ENCODE measurements at regions not wholly inside any gene's neighbourhood (a gene's known extent, or its start where the extent isn't known, plus 50 kb on each side); places are given as distances from the start of the nearest gene placed in this dataset.

DNA sequence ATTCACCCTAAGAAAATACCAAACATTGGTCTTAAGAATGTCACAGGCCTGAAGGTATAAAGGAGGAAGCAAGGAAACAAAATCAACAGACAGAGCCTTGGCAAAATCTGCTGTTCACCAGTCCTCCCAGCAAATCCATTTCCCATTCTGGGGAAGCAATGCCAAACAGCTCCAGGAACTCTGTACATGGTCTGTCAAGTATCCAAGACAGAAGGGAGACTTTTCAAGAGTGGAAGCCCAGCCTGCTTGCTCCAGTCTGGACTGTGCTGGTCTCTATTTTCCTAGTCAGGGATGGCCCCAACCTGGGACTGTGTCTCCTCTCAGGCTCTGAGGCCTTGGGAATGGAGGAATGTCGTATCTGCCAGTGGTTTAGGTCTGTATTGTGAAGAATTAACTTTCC lies 251.5 kb downstream of the DAD1 start:
- DNase-seq (ENCODE audit: low spot score), result no peak

GRCh38 chr14:22336031-22336430 lies 253.0 kb downstream of the DAD1 start:
- DNase-seq (ENCODE audit: low spot score), result no peak

DNA sequence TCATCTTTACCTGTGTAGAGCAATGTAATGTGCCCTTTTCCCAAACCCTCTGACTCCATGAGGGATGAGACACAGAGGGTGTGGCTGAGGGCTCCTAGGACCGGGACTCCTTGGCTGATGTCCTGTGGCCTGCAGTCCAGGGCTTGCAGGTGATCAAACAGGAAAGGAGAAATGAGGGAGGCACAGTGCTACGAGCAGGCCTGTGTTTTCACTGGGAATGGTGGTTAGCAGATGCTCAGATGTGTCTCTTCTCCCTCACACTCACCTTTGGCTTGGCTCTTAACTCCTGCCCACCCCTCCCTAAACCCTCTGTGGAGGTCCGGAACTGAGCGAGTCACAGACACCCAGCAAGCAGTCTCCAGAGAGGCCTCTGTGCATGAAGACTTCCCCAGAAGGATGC lies 254.4 kb downstream of the DAD1 start:
- no peak for DNase-seq (ENCODE audit: low spot score)

GRCh38 chr14:22334275-22334577 lies 254.8 kb downstream of the DAD1 start:
- DNase-seq (ENCODE audit: low spot score), result no peak

DNA sequence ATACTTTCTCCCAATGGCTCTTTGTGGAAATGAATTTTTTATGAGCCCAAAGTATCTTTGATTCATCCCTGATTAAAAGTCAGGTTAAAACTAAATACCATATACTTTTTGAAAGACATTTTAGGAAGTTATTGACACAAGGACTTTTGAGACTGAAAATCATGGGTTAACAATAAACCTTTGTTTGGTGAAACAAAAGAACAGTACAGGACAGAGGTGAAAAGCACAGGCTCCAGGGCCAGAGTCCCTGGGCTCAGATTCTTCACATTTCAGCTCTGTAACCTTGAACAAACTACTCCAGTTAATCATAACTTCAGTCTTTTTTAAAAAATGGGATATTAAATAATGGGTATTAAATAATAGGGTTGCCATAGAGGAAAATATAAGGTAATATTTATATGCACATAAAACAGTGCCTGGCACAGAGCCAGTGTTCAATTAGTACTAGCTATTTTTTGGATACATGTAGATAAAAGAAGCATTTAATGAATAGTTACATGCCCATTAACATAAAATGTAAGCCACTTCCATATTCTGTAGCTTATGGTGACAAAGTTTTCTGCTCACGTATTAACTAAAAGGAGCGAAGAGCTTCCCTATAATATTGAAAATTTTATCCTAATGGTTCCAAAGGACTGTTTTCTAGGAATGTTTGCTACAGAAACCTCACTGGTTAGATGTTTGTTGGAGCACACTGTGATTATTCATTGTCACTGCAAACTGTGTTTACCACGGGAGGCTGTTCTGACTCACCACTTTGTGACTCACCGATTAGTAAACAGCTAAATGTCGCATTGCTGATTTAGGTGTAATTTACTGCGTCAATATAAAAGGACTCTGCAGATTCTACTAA lies 255.4 kb downstream of the DAD1 start:
- DNase-seq (ENCODE audit: low spot score), result peak; percentile 72

DNA sequence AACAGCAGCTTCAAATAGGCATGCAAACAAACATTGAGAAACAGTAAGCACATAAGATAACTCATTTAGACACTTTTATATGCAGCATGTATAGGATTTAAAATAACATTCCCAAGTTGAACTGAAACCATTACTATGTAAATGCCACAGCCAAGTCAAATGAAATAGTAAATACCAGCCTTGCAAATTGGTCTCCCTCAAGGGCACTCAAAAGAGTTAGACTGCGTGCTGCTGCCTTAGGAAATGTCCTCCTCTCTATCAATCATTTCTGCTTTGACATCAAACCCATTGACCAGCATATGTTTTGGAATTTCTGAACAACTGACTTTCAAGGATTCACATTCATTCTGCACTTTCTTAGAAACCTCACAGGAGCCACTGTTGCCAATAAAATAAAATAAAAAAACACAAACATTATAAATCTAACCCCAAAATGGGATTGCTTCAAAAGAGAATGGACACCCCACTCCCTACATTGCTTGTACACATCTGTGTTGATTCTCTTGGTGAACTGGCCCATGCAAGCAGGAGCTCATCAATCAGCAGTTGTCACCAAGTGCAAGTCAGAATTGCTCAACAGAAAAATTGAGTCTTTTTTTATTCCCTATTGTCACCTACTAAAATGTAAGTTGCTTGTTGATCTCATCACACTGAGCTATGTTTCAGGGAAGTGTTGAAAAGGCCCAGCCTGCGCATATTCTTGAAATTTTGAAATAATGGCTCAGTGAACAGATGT lies 256.2 kb downstream of the DAD1 start:
- no peak for DNase-seq (ENCODE audit: low spot score)

DNA sequence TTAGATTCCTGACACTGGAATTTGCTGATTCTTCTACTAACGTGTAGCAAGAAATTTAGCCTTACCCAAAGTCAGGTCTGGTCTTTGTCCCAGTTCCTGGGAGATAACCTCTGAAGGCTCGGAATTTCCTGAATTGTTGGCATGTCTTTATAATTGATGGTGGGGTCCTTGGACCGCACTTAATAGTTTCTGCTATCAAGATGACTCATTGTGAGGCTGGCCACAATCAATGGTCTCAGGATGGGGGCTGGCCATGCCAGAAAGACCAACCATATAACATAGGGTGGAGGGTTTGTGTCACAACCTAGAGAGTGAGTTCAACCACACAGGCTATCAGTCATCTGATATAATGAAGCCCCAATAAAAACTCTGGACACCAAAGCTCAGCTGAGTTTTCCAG lies 259.7 kb downstream of the DAD1 start:
- no peak for DNase-seq (ENCODE audit: low spot score)

GRCh38 chr14:22325676-22326400 lies 263.2 kb downstream of the DAD1 start:
- DNase-seq (ENCODE audit: low spot score), result no peak

- no peak for DNase-seq (ENCODE audit: low spot score)
Measured at GRCh38 chr14:22320362-22320750, 268.7 kb downstream of the DAD1 start.

- DNase-seq (ENCODE audit: low spot score), result peak; percentile 29
Measured at GRCh38 chr14:22319526-22320361, 269.3 kb downstream of the DAD1 start.

- DNase-seq (ENCODE audit: low spot score), result no peak
Measured at GRCh38 chr14:22318951-22319350, 270.1 kb downstream of the DAD1 start.

DNA sequence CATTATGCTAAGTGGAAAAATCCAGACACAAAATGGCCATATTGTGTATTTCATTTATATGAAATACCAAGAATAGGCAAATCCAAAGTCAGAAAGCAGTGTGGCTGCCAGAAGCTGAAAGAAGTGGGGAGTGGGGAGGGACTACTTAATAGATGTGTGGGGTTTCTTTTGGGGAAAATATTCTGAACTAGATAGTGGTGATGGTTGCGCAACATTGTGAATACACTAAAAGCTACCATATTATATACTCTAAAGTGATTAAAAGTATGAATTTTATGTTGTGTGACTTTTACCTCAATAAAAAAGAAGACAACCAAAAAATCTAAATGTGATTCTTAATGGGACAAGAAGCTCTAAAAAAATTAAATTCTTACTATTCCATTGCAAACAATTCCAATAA lies 272.6 kb downstream of the DAD1 start:
- no peak for DNase-seq (ENCODE audit: low spot score)

GRCh38 chr14:22315336-22315735 lies 273.7 kb downstream of the DAD1 start:
- no peak for DNase-seq (ENCODE audit: low spot score)

- peak; percentile 62 for DNase-seq (ENCODE audit: low spot score)
Measured at GRCh38 chr14:22314183-22314820, 274.7 kb downstream of the DAD1 start.

DNA sequence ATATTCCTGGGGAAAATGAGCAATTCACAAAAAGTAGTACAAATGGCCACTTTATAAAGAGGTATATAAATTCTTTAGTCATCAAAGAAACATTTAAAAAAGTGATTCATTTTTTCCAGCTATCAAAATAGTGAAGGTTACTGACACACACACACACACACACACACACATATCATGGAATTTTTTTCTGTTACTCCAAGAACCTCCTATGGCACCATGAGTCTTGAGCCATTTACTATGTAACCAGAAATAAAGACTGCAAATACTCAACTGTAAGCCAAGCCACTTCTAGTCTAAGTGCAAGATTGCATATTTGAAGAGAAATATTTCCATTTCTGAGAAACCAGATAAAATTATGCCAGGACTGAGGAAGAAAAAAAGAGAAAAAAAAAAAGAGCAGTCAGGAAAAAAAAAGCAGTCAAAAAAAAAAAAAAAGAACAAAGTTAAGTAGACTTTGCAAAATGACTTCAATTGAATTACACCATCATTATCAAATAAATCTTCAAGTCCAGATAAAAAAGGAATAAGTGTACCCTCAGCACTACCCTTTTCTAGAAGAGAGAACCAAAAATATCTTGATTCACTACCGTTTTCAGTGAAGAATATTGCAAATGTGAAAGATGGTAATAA lies 275.7 kb downstream of the DAD1 start:
- no peak for DNase-seq (ENCODE audit: low spot score)

DNA sequence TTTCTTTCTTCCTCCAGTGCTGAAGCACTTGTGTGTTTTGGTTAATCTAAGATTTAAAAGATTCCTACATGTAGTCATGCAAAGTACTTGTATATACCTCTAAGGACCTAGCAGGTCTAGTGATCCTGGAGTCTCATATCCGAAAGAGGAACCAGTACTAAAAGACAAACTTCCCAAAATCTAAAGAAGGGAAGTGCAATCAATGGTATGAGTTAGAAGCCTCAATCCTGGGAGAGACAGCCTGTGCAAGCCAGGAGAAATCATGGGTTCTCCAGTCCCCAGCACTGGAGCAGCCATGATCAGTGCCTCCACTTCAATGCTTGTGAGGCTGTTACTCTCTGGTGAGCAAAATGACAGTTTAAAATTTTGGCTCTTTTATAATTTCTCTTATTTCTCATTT lies 277.4 kb downstream of the DAD1 start:
- DNase-seq (ENCODE audit: low spot score), result no peak

DNA sequence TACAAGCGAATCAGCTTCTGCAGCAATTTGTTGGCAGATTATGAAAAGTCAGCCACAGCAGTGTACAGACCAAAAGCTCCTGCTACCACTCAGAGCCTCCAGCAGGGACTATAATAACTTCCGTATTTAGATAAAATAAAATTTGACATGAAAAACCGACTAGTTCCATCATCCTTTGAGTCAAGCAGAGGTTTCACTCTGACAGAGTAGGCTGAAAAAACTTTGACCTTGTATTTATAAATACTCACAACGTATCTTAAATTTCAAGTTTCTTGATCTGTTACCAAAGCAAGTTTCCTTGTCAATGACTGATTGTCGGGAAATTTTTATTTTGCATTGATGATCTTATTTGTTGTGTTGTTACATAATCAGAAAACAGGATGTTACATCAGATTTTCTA lies 283.4 kb downstream of the DAD1 start:
- DNase-seq (ENCODE audit: low spot score), result no peak

DNA sequence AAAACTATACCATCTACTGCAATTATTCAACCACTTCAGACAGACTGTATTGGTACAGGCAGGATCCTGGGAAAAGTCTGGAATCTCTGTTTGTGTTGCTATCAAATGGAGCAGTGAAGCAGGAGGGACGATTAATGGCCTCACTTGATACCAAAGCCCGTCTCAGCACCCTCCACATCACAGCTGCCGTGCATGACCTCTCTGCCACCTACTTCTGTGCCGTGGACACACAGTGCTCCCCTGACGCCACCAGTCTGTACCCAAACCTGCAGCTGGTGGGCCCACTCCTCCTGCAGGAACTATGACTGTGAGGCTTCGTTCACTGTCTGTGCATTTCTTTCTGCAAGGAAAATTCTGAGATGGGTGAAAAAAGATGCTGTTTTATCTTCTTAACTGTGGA lies 284.7 kb downstream of the DAD1 start:
- DNase-seq (ENCODE audit: low spot score), result no peak

DNA sequence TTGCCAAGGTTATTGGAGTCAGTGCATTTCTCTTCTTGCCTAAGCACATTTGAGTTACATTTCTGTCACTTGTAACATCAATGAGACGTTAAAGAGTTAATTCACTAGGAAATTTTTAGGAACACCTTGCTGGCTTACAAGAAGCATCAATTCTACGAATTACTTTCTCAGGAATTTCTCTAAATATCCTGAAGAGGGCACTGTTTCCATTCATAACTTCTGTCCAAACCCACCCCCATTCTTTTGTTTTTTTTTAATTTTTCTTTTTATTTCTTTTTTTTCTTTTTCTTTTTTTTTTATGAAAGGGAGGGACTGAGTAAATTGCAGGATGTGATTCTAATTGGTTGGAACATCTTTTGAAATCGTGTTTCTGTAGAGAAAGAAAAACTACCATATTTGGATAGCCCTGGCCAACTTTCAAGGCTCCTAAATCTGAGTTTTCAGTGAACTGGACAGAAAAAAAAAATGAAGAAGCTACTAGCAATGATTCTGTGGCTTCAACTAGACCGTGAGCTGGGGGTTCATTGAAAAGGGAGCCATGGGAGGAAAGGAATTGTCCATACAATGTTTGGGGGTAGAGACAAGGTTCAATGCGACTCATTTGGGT lies 285.3 kb downstream of the DAD1 start:
- peak; percentile 39 for DNase-seq (ENCODE audit: low spot score)

DNA sequence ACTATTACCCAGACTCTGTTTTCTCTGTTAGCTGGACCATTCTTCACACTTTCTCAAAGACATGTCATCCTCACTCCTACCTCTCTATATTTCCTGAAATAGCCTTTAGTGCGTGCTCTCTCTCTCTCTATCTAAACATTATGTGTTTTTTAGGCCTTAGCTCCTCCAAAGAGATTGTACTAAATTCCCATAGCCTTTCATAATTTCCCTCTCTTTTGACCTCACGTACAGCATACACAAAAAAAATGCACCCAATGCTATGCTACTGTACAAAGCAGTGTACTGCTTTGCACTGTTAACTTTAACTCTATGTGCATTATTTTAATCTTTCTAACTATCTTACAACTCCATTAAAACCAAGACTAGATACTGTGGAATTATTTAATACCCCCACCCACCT lies 288.4 kb downstream of the DAD1 start:
- no peak for DNase-seq (ENCODE audit: low spot score)

DNA sequence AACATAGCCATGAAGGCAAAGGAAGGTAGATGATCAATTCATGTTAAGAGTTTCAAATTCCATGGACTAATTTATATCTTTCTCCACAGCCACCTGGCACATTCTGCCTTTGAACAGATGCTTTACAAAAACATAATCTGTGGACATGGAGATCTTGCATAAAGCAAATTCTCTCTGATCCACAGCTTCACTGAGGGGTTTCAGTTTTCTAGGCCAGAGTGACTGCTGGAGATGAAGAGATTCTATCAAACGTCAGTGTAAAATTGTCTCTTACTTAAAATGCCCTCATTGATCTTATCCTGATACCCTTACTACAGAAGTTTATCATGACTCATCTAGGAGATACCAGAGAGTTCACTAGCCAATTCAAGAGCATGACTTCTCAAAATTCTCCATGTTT lies 291.6 kb downstream of the DAD1 start:
- DNase-seq (ENCODE audit: low spot score), result no peak

Measured in COLO829 (cell line).